Esophagus muscularis mucosa (tissue), 3 donors: ENCODE measurements at regions not wholly inside any gene's neighbourhood (a gene's known extent, or its start where the extent isn't known, plus 50 kb on each side); places are given as distances from the start of the nearest gene placed in this dataset.

ENCODE experiments used
- CTCF ChIP-seq, 3 experiments: fragments of 200-600 bp in 2 of 3; fragments of 450-650 bp in 1 of 3; sonication (generic) in 2 of 3; IDR thresholded peaks; one replicate each; pipeline ENCODE4 v1.5.1; 2017 to 2019; ENCODE audit warnings: antibody characterized with exemption in 3 of 3, mild to moderate bottlenecking in 2 of 3, moderate library complexity in 1 of 3
- POLR2A ChIP-seq: fragments of 450-650 bp; IDR thresholded peaks from one replicate; pipeline ENCODE4 v1.6.1; 2017; ENCODE audit warnings: antibody characterized with exemption, moderate library complexity, mild to moderate bottlenecking, low read depth
- POLR2AphosphoS5 ChIP-seq, 2 donors: sonication (generic); formaldehyde crosslinking; IDR thresholded peaks; one replicate each; pipeline ENCODE4 v1.6.1; 2017; ENCODE audit warnings: antibody characterized with exemption in 2 of 2

- TF ChIP-seq CTCF (IDR thresholded peaks at IDR 0.05) (no peak), POLR2A (no peak), POLR2AphosphoS5 (IDR thresholded peaks at IDR 0.05) (no peak)
Observed at GRCh38 chr7:49137978-49138377, 213.6 kb downstream of the CDC14C start.
